Tibial nerve (tissue), 4 donors: ENCODE measurements at regions not wholly inside any gene's neighbourhood (a gene's known extent, or its start where the extent isn't known, plus 50 kb on each side); places are given as distances from the start of the nearest gene placed in this dataset.

Experiments
- DNase-seq, 2 donors: peaks; one replicate each; pipeline ENCODE4 v3.0.0-alpha.2; 2019; ENCODE audit warnings: low spot score in 2 of 2
- H3K27ac ChIP-seq, 4 donors: fragments of 200-600 bp; sonication (generic) in 3 of 4; one replicate each; pipeline ENCODE4 v1.5.1; 2017 to 2019; ENCODE audit warnings: mild to moderate bottlenecking in 1 of 4
- H3K27me3 ChIP-seq, 2 donors: fragments of 200-600 bp; sonication (generic) in 1 of 2; one replicate each; pipeline versions ENCODE4 v1.5.1 to v1.6.0; 2017 to 2019
- H3K36me3 ChIP-seq, 3 donors: fragments of 200-600 bp; sonication (generic); one replicate each; pipeline ENCODE4 v1.5.1; 2018 to 2019
- H3K4me1 ChIP-seq, 4 donors: fragments of 200-600 bp; sonication (generic) in 3 of 4; one replicate each; pipeline ENCODE4 v1.5.1; 2017 to 2019
- H3K4me3 ChIP-seq, 4 donors: fragments of 200-600 bp; sonication (generic) in 3 of 4; one replicate each; pipeline ENCODE4 v1.5.1; 2017 to 2019; ENCODE audit warnings: mild to moderate bottlenecking in 1 of 4, moderate library complexity in 1 of 4
- H3K9me3 ChIP-seq, 4 donors: fragments of 200-600 bp; sonication (generic) in 3 of 4; one replicate each; pipeline ENCODE4 v1.5.1; 2017 to 2019
- CTCF ChIP-seq, 5 experiments: fragments of 200-600 bp in 3 of 5; fragments of 450-650 bp in 2 of 5; sonication (generic) in 3 of 5; IDR thresholded peaks; one replicate each; pipeline ENCODE4 v1.5.1; 2016 to 2019; ENCODE audit warnings: antibody characterized with exemption in 5 of 5, mild to moderate bottlenecking in 3 of 5, moderate library complexity in 2 of 5
- EP300 ChIP-seq, 2 donors: sonication (generic); formaldehyde crosslinking; IDR thresholded peaks; one replicate each; pipeline ENCODE4 v1.6.1; 2017; ENCODE audit warnings: antibody characterized with exemption in 2 of 2, mild to moderate bottlenecking in 1 of 2
- POLR2A ChIP-seq, 2 donors: fragments of 450-650 bp; IDR thresholded peaks; one replicate each; pipeline ENCODE4 v1.6.1; 2017; ENCODE audit warnings: antibody characterized with exemption in 2 of 2, mild to moderate bottlenecking in 2 of 2, moderate library complexity in 2 of 2
- WGBS, 2 donors: methylation state at CpG; one replicate each; pipeline ENCODE4 v1.1.5; 2018; 5-methylcytosine and 5-hydroxymethylcytosine counted together

GRCh38 chr14:104420990-104421389 is 158.6 kb upstream of the C14orf180 start:
- WGBS, 2 donors = 85 to 95% methylated on average over 13 of the region's 13 CpGs
- no peaks in the 10 kb centered on the region for H3K36me3 ChIP-seq
- no peak for DNase-seq
- no peak overlapping the region for H3K27ac ChIP-seq
- no peak overlapping the region for H3K4me3 ChIP-seq
- H3K27me3 ChIP-seq = peaks cover 0 to 10% of the 10 kb centered on the region in 2 donors
- no peak for TF ChIP-seq EP300 (IDR thresholded peaks at IDR 0.05)
- no peak for TF ChIP-seq POLR2A (IDR thresholded peaks at IDR 0.05)
- TF ChIP-seq CTCF (IDR thresholded peaks at IDR 0.05) = no peak
- no peaks in the 10 kb centered on the region for H3K4me1 ChIP-seq
- no peaks in the 10 kb centered on the region for H3K9me3 ChIP-seq

- Histone ChIP-seq H3K27ac (no peak overlapping the region), H3K36me3 (no peaks in the 10 kb centered on the region), H3K4me1 (no peaks in the 10 kb centered on the region), H3K9me3 (no peaks in the 10 kb centered on the region), H3K4me3 (no peak overlapping the region), H3K27me3 (peaks cover 0 to 10% of the 10 kb centered on the region in 2 donors)
- WGBS, 2 donors = 92 to 96% methylated on average over 3 to 4 of the region's 4 CpGs
- no peak for DNase-seq
- TF ChIP-seq EP300 (IDR thresholded peaks at IDR 0.05) (no peak), CTCF (IDR thresholded peaks at IDR 0.05) (no peak), POLR2A (IDR thresholded peaks at IDR 0.05) (no peak)
Observed at GRCh38 chr14:104421401-104421821, 158.2 kb upstream of the C14orf180 start.

- Histone ChIP-seq H3K4me1 (no peaks in the 10 kb centered on the region), H3K36me3 (no peaks in the 10 kb centered on the region), H3K27ac (no peak overlapping the region), H3K27me3 (peaks cover 0 to 10% of the 10 kb centered on the region in 2 donors), H3K9me3 (no peaks in the 10 kb centered on the region), H3K4me3 (no peak overlapping the region)
- WGBS, 2 donors = 55 to 68% methylated on average over 36 of the region's 36 CpGs
- no peak for DNase-seq
- no peak for TF ChIP-seq EP300 (IDR thresholded peaks at IDR 0.05)
- TF ChIP-seq CTCF (IDR thresholded peaks at IDR 0.05) = no peak
- no peak for TF ChIP-seq POLR2A (IDR thresholded peaks at IDR 0.05)
Observed at GRCh38 chr14:104421892-104422828, 157.4 kb upstream of the C14orf180 start.

GRCh38 chr14:104422837-104423681 is 156.5 kb upstream of the C14orf180 start:
- H3K9me3 ChIP-seq = no peaks in the 10 kb centered on the region
- no peaks in the 10 kb centered on the region for H3K36me3 ChIP-seq
- H3K4me3 ChIP-seq = no peak overlapping the region
- TF ChIP-seq EP300 (IDR thresholded peaks at IDR 0.05) = no peak
- no peak for TF ChIP-seq POLR2A (IDR thresholded peaks at IDR 0.05)
- no peak for TF ChIP-seq CTCF (IDR thresholded peaks at IDR 0.05)
- DNase-seq = no peak
- no peaks in the 10 kb centered on the region for H3K4me1 ChIP-seq
- 50 to 66% methylated on average over 14 to 26 of the region's 29 CpGs for WGBS, 2 donors
- peaks cover 0 to 10% of the 10 kb centered on the region in 2 donors for H3K27me3 ChIP-seq
- no peak overlapping the region for H3K27ac ChIP-seq
